HepG2 (cell line): ENCODE measurements at regions not wholly inside any gene's neighbourhood (a gene's known extent, or its start where the extent isn't known, plus 50 kb on each side); places are given as distances from the start of the nearest gene placed in this dataset.

Source experiments
- ATAC-seq: fragments of 200-7000 bp; cut with Tn5 transposase; 3 replicates; pipeline ENCODE4 v1.9.1; 2020; ENCODE audit warnings: mild to moderate bottlenecking, moderate library complexity
- BruUV-seq: library from RNA; stranded (reverse); fragments of 400-500 nt; replicated peaks from 2 replicates; lab custom pipeline; 2021; lab: Mats Ljungman, UMichigan
- CTCF ChIA-PET: fragments of 300-600 bp; formaldehyde crosslinking; extraction: SDS; loops from one replicate; lab custom pipeline; 2021; ENCODE audit warnings: low total read pairs, inconsistent platforms, low intra/inter-chr PET ratio; lab: Yijun Ruan, JAX
- POLR2A ChIA-PET: fragments of 350-600 bp; sonication (Branson Sonifier 250); formaldehyde crosslinking; loops from one replicate; lab custom pipeline; 2020; ENCODE audit warnings: antibody characterized with exemption, inconsistent platforms; lab: Yijun Ruan, JAX
- DNase-seq: peaks from one replicate; pipeline ENCODE4 v3.0.0-alpha.2; 2015; ENCODE audit warnings: low spot score
- FAIRE-seq: peaks from 3 replicates; lab custom pipeline; 2011; peaks lifted over from hg19 to GRCh38; lab: Jason Lieb, UNC
- H2AFZ ChIP-seq: one replicate; pipeline ENCODE4 v1.6.1; 2011; ENCODE audit warnings: low read length, inconsistent platforms
- H3K27ac ChIP-seq: fragments of 300-600 bp; 3 replicates; pipeline ENCODE4 v1.8.0; 2011; ENCODE audit warnings: mixed run types, mild to moderate bottlenecking, mixed read lengths, low read length, inconsistent platforms; ENCODE audit not compliant: insufficient read depth; ENCODE audit errors: extremely low read length
- H3K27me3 ChIP-seq, 2 experiments: fragments of 200-600 bp in 1 of 2; 2 replicates in 1 of 2; 3 replicates in 1 of 2; pipeline versions ENCODE4 v1.6.0 to v1.8.0; 2011; ENCODE audit warnings: low read length in 2 of 2, mild to moderate bottlenecking in 2 of 2, moderate library complexity in 2 of 2, inconsistent platforms in 1 of 2; ENCODE audit not compliant: insufficient read depth in 2 of 2, control insufficient read depth in 1 of 2
- H3K36me3 ChIP-seq, 2 experiments: fragments of 200-600 bp in 1 of 2; replicated peaks in 1 of 2; 2 replicates in 1 of 2; 3 replicates in 1 of 2; pipeline versions ENCODE4 v1.5.1 to v1.8.0; 2011; ENCODE audit warnings: low read length in 2 of 2, inconsistent platforms in 1 of 2; ENCODE audit not compliant: insufficient read depth in 2 of 2, control insufficient read depth in 1 of 2
- H3K4me1 ChIP-seq: 2 replicates; pipeline ENCODE4 v1.5.1; 2012; ENCODE audit warnings: low read length, inconsistent platforms; ENCODE audit not compliant: insufficient read depth
- H3K4me2 ChIP-seq: 2 replicates; pipeline ENCODE4 v1.6.0; 2011; ENCODE audit warnings: low read depth, low read length, inconsistent platforms
- H3K4me3 ChIP-seq, 3 experiments: fragments of 200-600 bp in 1 of 3; sonication (generic), shearing (Covaris generic) in 1 of 3; replicated peaks in 1 of 3; 2 replicates each; pipeline ENCODE4 v1.5.1; 2011 to 2016; ENCODE audit warnings: low read length in 3 of 3, inconsistent platforms in 2 of 3, low read depth in 2 of 3, mild to moderate bottlenecking in 2 of 3, control low read depth in 1 of 3, mixed read lengths in 1 of 3; ENCODE audit not compliant: insufficient read depth in 1 of 3
- H3K79me2 ChIP-seq: one replicate; pipeline ENCODE4 v1.6.1; 2011; ENCODE audit warnings: low read length, inconsistent platforms; ENCODE audit not compliant: insufficient read depth
- H3K9ac ChIP-seq: 2 replicates; pipeline ENCODE4 v1.6.0; 2011; ENCODE audit warnings: mild to moderate bottlenecking, low read depth, low read length, inconsistent platforms; ENCODE audit not compliant: insufficient read depth
- H3K9me3 ChIP-seq: 2 replicates; pipeline ENCODE4 v1.5.1; 2012; ENCODE audit warnings: mild to moderate bottlenecking, low read length
- H4K20me1 ChIP-seq: 2 replicates; pipeline ENCODE4 v1.6.0; 2011; ENCODE audit warnings: inconsistent platforms, mild to moderate bottlenecking, low read length, moderate library complexity; ENCODE audit not compliant: insufficient read depth
- BCL6 ChIP-seq: IDR thresholded peaks from 2 replicates; pipeline ENCODE4 v1.6.1; 2016; ENCODE audit warnings: missing genetic modification reagents, missing compliant biosample characterization
- HHEX ChIP-seq: IDR thresholded peaks from 2 replicates; pipeline ENCODE4 v1.6.1; 2016; ENCODE audit warnings: control low read depth
- IKZF4 ChIP-seq: sonication (generic); formaldehyde crosslinking; IDR thresholded peaks from 2 replicates; pipeline ENCODE4 v1.5.1; 2020; ENCODE audit warnings: borderline replicate concordance, mild to moderate bottlenecking, low read depth, missing genetic modification reagents; ENCODE audit errors: not compliant biosample characterization
- KDM5B ChIP-seq: sonication (generic); formaldehyde crosslinking; IDR thresholded peaks from 2 replicates; pipeline ENCODE4 v1.4.0; 2020; ENCODE audit warnings: missing genetic modification reagents, mild to moderate bottlenecking, borderline replicate concordance
- KLF13 ChIP-seq: sonication (generic); formaldehyde crosslinking; IDR thresholded peaks from 2 replicates; pipeline ENCODE4 v1.4.0; 2020; ENCODE audit warnings: mild to moderate bottlenecking, missing genetic modification reagents
- MAFK ChIP-seq, 2 experiments: IDR thresholded peaks in 1 of 2; conservative IDR thresholded peaks in 1 of 2; 2 replicates each; pipeline ENCODE4 v1.6.1; 2011; ENCODE audit warnings: improper control_type of control experiment in 2 of 2, low read length in 2 of 2
- MZF1 ChIP-seq: sonication (generic); formaldehyde crosslinking; IDR thresholded peaks from 2 replicates; pipeline ENCODE4 v1.8.1; 2023; ENCODE audit warnings: mild to moderate bottlenecking, missing genetic modification reagents, borderline replicate concordance
- REXO4 ChIP-seq: sonication (generic); formaldehyde crosslinking; IDR thresholded peaks from 2 replicates; pipeline ENCODE4 v1.8.0; 2022; ENCODE audit warnings: missing genetic modification reagents, mild to moderate bottlenecking, borderline replicate concordance
- SPEN ChIP-seq: sonication (generic); formaldehyde crosslinking; IDR thresholded peaks from 2 replicates; pipeline ENCODE4 v1.5.1; 2020; ENCODE audit warnings: low read depth, mild to moderate bottlenecking, missing genetic modification reagents
- SYNCRIP ChIP-seq: fragments of 200-400 bp; formaldehyde crosslinking; IDR thresholded peaks from 2 replicates; pipeline ENCODE4 v1.6.1; 2018; ENCODE audit warnings: mild to moderate bottlenecking, low read depth, low read length; ENCODE audit not compliant: insufficient read depth
- TMF1 ChIP-seq: sonication (generic); formaldehyde crosslinking; IDR thresholded peaks from 2 replicates; pipeline ENCODE4 v1.8.1; 2022; ENCODE audit warnings: low read depth, missing genetic modification reagents
- TRIM24 ChIP-seq: sonication (generic); formaldehyde crosslinking; IDR thresholded peaks from 2 replicates; pipeline ENCODE4 v1.8.0; 2022; ENCODE audit warnings: mild to moderate bottlenecking, missing genetic modification reagents
- ZNF224 ChIP-seq: sonication (generic); formaldehyde crosslinking; IDR thresholded peaks from 2 replicates; pipeline ENCODE4 v1.5.0; 2020; ENCODE audit warnings: mild to moderate bottlenecking, missing genetic modification reagents
- ZNF562 ChIP-seq: sonication (generic); formaldehyde crosslinking; IDR thresholded peaks from 2 replicates; pipeline ENCODE4 v1.8.0; 2022; ENCODE audit warnings: missing genetic modification reagents, borderline replicate concordance
- ZNF570 ChIP-seq: sonication (generic); formaldehyde crosslinking; IDR thresholded peaks from 2 replicates; pipeline ENCODE4 v1.4.0; 2020; ENCODE audit warnings: mild to moderate bottlenecking, missing genetic modification reagents, borderline replicate concordance
- ZNF816 ChIP-seq: sonication (generic); formaldehyde crosslinking; IDR thresholded peaks from 2 replicates; pipeline ENCODE4 v1.8.0; 2022; ENCODE audit warnings: missing genetic modification reagents, mild to moderate bottlenecking, borderline replicate concordance
- WGBS: methylation state at CpG from one replicate; pipeline ENCODE4 v1.1.6; 2017; ENCODE audit warnings: low lambda C conversion rate; 5-methylcytosine and 5-hydroxymethylcytosine counted together
- in situ Hi-C: cut with HindIII; loops from 2 replicates; pipeline ENCODE4 v1.10.0; 2017; ENCODE audit warnings: low pct_unique_long_range_greater_than_20kb; ENCODE audit not compliant: extremely low pct_ligation_motif_present
- intact Hi-C: fragments of 100-400 bp; cut with micrococcal nuclease; formaldehyde crosslinking; loops from one replicate; pipeline ENCODE4 v1.10.0; 2022; ENCODE audit not compliant: unreplicated experiment
- TF ChIP-seq, protein P1 (sequence below): sonication (generic); formaldehyde crosslinking; IDR thresholded peaks from 2 replicates; pipeline ENCODE4 v1.4.0; 2020; ENCODE audit warnings: missing genetic modification reagents
- TF ChIP-seq, protein P2 (sequence below): sonication (generic); formaldehyde crosslinking; IDR thresholded peaks from 2 replicates; pipeline ENCODE4 v1.8.0; 2022; ENCODE audit warnings: missing genetic modification reagents, mild to moderate bottlenecking, moderate library complexity, borderline replicate concordance
- TF ChIP-seq, protein P3 (sequence below): sonication (generic); formaldehyde crosslinking; IDR thresholded peaks from 2 replicates; pipeline ENCODE4 v1.4.0; 2020; ENCODE audit warnings: missing genetic modification reagents

DNA sequence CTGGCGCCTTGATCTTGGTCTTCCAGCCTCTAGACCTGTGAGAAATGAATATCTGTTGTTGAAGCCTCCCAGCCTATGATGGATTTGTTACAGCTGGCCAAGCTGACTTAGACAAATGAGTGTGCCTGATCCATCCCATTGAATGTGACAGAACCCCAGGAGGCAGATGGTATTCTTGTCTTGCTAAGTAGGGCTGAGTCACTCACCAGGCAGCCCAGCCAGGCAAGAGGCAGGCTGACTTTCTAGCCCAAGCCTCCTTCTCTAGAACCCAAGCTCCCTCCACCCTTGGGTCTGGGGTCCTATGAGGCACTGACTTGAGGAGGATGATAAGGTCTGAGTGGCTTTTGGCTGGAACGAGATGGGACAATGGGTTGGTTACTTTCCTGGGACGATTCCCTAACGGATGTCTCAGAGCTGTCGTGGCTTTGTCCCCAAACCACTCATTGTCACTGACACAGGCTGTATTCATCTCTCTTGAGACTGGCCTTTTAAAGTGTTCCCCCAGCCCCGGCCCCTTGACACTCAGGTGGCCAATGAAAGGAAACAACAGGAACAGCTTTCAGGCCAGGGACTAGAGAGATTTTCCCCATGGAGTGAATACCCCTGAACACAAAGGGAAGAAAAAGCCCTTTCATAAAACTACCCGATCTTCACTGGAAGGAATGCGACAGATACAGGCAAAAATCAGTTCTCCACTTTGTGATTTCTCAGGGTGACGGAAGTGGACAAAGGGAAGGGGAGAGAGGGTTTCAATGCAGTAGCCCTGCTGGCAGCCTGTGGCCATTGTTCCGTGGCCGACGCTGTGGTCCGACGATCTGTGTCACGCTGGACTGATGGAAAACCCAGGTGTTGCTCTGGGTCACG is 264.2 kb downstream of the AACS start:
- TF ChIP-seq REXO4 (CRISPR knock-in tag) (no peak), SYNCRIP (no peak), TRIM24 (CRISPR knock-in tag) (no peak), KLF13 (CRISPR knock-in tag) (no peak), ZNF816 (CRISPR knock-in tag) (no peak), KDM5B (CRISPR knock-in tag) (no peak), SPEN (no peak), TMF1 (CRISPR knock-in tag) (no peak), IKZF4 (CRISPR knock-in tag) (no peak), HHEX (CRISPR knock-in tag) (no peak), ZNF224 (CRISPR knock-in tag) (no peak), BCL6 (CRISPR knock-in tag) (no peak), MAFK (conservative IDR thresholded peaks at IDR 0.05 in 1 of 2, IDR thresholded peaks at IDR 0.05 in 1 of 2; ENCODE audit: low read length in 2 of 2) (no peak), ZNF570 (no peak), ZNF562 (no peak), MZF1 (no peak)
- TF ChIP-seq, protein P1, sequence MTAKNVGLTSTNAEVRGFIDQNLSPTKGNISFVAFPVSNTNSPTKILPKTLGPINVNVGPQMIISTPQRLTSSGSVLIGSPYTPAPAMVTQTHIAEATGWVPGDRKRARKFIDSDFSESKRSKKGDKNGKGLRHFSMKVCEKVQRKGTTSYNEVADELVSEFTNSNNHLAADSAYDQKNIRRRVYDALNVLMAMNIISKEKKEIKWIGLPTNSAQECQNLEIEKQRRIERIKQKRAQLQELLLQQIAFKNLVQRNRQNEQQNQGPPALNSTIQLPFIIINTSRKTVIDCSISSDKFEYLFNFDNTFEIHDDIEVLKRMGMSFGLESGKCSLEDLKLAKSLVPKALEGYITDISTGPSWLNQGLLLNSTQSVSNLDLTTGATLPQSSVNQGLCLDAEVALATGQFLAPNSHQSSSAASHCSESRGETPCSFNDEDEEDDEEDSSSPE (CRISPR knock-in tag), result no peak
- TF ChIP-seq, protein P2, sequence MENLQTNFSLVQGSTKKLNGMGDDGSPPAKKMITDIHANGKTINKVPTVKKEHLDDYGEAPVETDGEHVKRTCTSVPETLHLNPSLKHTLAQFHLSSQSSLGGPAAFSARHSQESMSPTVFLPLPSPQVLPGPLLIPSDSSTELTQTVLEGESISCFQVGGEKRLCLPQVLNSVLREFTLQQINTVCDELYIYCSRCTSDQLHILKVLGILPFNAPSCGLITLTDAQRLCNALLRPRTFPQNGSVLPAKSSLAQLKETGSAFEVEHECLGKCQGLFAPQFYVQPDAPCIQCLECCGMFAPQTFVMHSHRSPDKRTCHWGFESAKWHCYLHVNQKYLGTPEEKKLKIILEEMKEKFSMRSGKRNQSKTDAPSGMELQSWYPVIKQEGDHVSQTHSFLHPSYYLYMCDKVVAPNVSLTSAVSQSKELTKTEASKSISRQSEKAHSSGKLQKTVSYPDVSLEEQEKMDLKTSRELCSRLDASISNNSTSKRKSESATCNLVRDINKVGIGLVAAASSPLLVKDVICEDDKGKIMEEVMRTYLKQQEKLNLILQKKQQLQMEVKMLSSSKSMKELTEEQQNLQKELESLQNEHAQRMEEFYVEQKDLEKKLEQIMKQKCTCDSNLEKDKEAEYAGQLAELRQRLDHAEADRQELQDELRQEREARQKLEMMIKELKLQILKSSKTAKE (CRISPR knock-in tag), result no peak
- TF ChIP-seq, protein P3, sequence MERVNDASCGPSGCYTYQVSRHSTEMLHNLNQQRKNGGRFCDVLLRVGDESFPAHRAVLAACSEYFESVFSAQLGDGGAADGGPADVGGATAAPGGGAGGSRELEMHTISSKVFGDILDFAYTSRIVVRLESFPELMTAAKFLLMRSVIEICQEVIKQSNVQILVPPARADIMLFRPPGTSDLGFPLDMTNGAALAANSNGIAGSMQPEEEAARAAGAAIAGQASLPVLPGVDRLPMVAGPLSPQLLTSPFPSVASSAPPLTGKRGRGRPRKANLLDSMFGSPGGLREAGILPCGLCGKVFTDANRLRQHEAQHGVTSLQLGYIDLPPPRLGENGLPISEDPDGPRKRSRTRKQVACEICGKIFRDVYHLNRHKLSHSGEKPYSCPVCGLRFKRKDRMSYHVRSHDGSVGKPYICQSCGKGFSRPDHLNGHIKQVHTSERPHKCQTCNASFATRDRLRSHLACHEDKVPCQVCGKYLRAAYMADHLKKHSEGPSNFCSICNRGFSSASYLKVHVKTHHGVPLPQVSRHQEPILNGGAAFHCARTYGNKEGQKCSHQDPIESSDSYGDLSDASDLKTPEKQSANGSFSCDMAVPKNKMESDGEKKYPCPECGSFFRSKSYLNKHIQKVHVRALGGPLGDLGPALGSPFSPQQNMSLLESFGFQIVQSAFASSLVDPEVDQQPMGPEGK, result no peak
- DNase-seq (no peak), ATAC-seq (no peak), FAIRE-seq (no peak)
- peaks cover 3 to 17% of the 10 kb centered on the region in 2 experiments; a peak in 3 of 5 replicates for H3K27me3 ChIP-seq
- H3K4me1 ChIP-seq, result no peaks in the 10 kb centered on the region
- ChIA-PET POLR2A (no interaction called here), CTCF (no interaction called here)
- no peaks in the 10 kb centered on the region for H3K9me3 ChIP-seq
- no peaks in the 10 kb centered on the region for H3K36me3 ChIP-seq
- H4K20me1 ChIP-seq, result no peaks in the 10 kb centered on the region
- no peak overlapping the region for H2AFZ ChIP-seq
- BruUV-seq, result no TSS peak
- in situ Hi-C loops, result loop anchor here (5.0 kb wide), 1 partner anchor 73 kb away; no protein-coding TSS in a partner anchor
- no peak overlapping the region for H3K4me3 ChIP-seq
- H3K27ac ChIP-seq, result no peak overlapping the region
- no peak overlapping the region for H3K9ac ChIP-seq
- WGBS, result 31% methylated on average over 15 of the region's 16 CpGs
- no peaks in the 10 kb centered on the region for H3K79me2 ChIP-seq
- intact Hi-C loops, result no loop called here
- H3K4me2 ChIP-seq, result no peak overlapping the region
